Keratinocyte (primary cell): ENCODE measurements at regions not wholly inside any gene's neighbourhood (a gene's known extent, or its start where the extent isn't known, plus 50 kb on each side); places are given as distances from the start of the nearest gene placed in this dataset.

ENCODE experiments used
- DNase-seq: peaks from one replicate; pipeline ENCODE4 v3.0.0-alpha.2; 2011; ENCODE audit warnings: low read depth, missing footprints, low spot score
- FAIRE-seq: peaks from 2 replicates; lab custom pipeline; 2011; peaks lifted over from hg19 to GRCh38; lab: Jason Lieb, UNC
- H2AFZ ChIP-seq: 2 replicates; pipeline ENCODE4 v1.6.0; 2012; ENCODE audit warnings: low read length, control low read depth, inconsistent platforms; ENCODE audit not compliant: control insufficient read depth
- H3K27ac ChIP-seq: 2 replicates; pipeline ENCODE4 v1.5.1; 2011; ENCODE audit warnings: low read length; ENCODE audit not compliant: control insufficient read depth, insufficient read depth
- H3K27me3 ChIP-seq: 3 replicates; pipeline ENCODE4 v1.6.0; 2011; ENCODE audit warnings: low read length; ENCODE audit not compliant: control insufficient read depth, insufficient read depth; ENCODE audit errors: extremely low read depth
- H3K36me3 ChIP-seq, 2 experiments: 2 replicates in 1 of 2; 3 replicates in 1 of 2; pipeline ENCODE4 v1.5.1; 2011; ENCODE audit warnings: low read length in 2 of 2, mild to moderate bottlenecking in 1 of 2; ENCODE audit not compliant: control insufficient read depth in 2 of 2, insufficient read depth in 2 of 2; ENCODE audit errors: extremely low read depth in 1 of 2
- H3K4me1 ChIP-seq: 3 replicates; pipeline ENCODE4 v1.5.1; 2011; ENCODE audit warnings: low read length; ENCODE audit not compliant: control insufficient read depth, insufficient read depth; ENCODE audit errors: extremely low read depth
- H3K4me2 ChIP-seq: 3 replicates; pipeline ENCODE4 v1.6.0; 2011; ENCODE audit warnings: low read depth, low read length; ENCODE audit not compliant: control insufficient read depth, insufficient read depth; ENCODE audit errors: extremely low read depth
- H3K4me3 ChIP-seq, 3 experiments: fragments of 200-600 bp in 1 of 3; sonication (generic) in 1 of 3; 2 replicates in 2 of 3; 3 replicates in 1 of 3; pipeline ENCODE4 v1.5.1; 2011 to 2016; ENCODE audit warnings: low read length in 3 of 3, mild to moderate bottlenecking in 3 of 3, control low read depth in 2 of 3, inconsistent platforms in 1 of 3, low read depth in 1 of 3, mixed read lengths in 1 of 3, mixed run types in 1 of 3, moderate library complexity in 1 of 3; ENCODE audit not compliant: control insufficient read depth in 2 of 3, insufficient read depth in 2 of 3; ENCODE audit errors: extremely low read depth in 1 of 3
- H3K79me2 ChIP-seq: 2 replicates; pipeline ENCODE4 v1.6.0; 2012; ENCODE audit warnings: low read length; ENCODE audit not compliant: control insufficient read depth, insufficient read depth
- H3K9ac ChIP-seq: 3 replicates; pipeline ENCODE4 v1.6.0; 2011; ENCODE audit warnings: low read length; ENCODE audit not compliant: control insufficient read depth, insufficient read depth; ENCODE audit errors: extremely low read depth
- H3K9me1 ChIP-seq: 3 replicates; pipeline ENCODE4 v1.6.0; 2011; ENCODE audit warnings: low read length; ENCODE audit not compliant: control insufficient read depth, insufficient read depth; ENCODE audit errors: extremely low read depth
- H3K9me3 ChIP-seq: 2 replicates; pipeline ENCODE4 v1.5.1; 2012; ENCODE audit warnings: low read depth, low read length; ENCODE audit not compliant: control insufficient read depth
- H4K20me1 ChIP-seq: 3 replicates; pipeline ENCODE4 v1.6.0; 2011; ENCODE audit warnings: low read length; ENCODE audit not compliant: control insufficient read depth, insufficient read depth; ENCODE audit errors: extremely low read depth
- EZH2 ChIP-seq: IDR thresholded peaks from one replicate; pipeline ENCODE4 v1.6.1; 2012; ENCODE audit warnings: inconsistent platforms, mild to moderate bottlenecking, low read length, moderate library complexity
- dilution Hi-C: fragments of 300-500 bp; cut with MboI; formaldehyde crosslinking; loops from one replicate; pipeline ENCODE4 v1.7.0; 2020; ENCODE audit warnings: low sequenced_read_pairs; ENCODE audit not compliant: extremely low pct_ligation_motif_present
- TF ChIP-seq, protein P1 (sequence below), 3 experiments: IDR thresholded peaks in 1 of 3; conservative IDR thresholded peaks in 1 of 3; optimal IDR thresholded peaks in 1 of 3; 2 replicates in 2 of 3; 3 replicates in 1 of 3; pipeline versions ENCODE3 to v1.5.1; 2011; ENCODE audit warnings: low read length in 3 of 3, mild to moderate bottlenecking in 3 of 3, moderate library complexity in 2 of 3, control low read depth in 1 of 3, inconsistent platforms in 1 of 3; ENCODE audit not compliant: insufficient read depth in 2 of 3; ENCODE audit errors: extremely low read depth in 1 of 3

DNA sequence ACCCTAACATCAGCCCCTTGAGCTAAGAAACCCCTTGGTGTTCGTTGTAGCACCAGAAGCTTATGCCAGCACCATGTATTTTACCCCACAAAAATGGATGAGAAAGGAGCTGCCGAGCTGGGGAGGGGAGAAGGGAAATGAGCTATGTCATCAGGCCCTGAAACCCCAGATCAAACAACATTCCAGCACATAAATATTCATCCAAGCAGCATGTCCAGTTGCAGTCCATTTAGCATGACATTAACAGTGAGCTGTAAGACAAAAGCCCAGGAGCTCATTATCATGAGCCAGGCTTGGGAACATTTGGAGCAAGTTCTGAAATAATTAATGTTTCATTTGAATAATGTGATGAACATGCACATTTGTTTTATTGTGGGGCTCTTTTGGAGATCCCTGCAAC is 630.1 kb upstream of the TMEM132C start:
- dilution Hi-C loops: no loop called here
- H3K9me1 ChIP-seq: no peaks in the 10 kb centered on the region
- H3K4me1 ChIP-seq: no peaks in the 10 kb centered on the region
- H3K27me3 ChIP-seq: no peaks in the 10 kb centered on the region
- no peak overlapping the region for H3K9ac ChIP-seq
- no peaks in the 10 kb centered on the region for H3K36me3 ChIP-seq
- H4K20me1 ChIP-seq: no peaks in the 10 kb centered on the region
- H3K4me3 ChIP-seq: no peak overlapping the region
- TF ChIP-seq EZH2: no peak
- TF ChIP-seq, protein P1, sequence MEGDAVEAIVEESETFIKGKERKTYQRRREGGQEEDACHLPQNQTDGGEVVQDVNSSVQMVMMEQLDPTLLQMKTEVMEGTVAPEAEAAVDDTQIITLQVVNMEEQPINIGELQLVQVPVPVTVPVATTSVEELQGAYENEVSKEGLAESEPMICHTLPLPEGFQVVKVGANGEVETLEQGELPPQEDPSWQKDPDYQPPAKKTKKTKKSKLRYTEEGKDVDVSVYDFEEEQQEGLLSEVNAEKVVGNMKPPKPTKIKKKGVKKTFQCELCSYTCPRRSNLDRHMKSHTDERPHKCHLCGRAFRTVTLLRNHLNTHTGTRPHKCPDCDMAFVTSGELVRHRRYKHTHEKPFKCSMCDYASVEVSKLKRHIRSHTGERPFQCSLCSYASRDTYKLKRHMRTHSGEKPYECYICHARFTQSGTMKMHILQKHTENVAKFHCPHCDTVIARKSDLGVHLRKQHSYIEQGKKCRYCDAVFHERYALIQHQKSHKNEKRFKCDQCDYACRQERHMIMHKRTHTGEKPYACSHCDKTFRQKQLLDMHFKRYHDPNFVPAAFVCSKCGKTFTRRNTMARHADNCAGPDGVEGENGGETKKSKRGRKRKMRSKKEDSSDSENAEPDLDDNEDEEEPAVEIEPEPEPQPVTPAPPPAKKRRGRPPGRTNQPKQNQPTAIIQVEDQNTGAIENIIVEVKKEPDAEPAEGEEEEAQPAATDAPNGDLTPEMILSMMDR (optimal IDR thresholded peaks at IDR 0.05 in 1 of 3, IDR thresholded peaks at IDR 0.05 in 1 of 3, conservative IDR thresholded peaks at IDR 0.05 in 1 of 3; ENCODE audit: extremely low read depth in 1 of 3, insufficient read depth in 2 of 3, low read length in 3 of 3): no peak
- H3K9me3 ChIP-seq: no peaks in the 10 kb centered on the region
- no peaks in the 10 kb centered on the region for H3K79me2 ChIP-seq
- no peak overlapping the region for H2AFZ ChIP-seq
- no peak overlapping the region for H3K27ac ChIP-seq
- no peak overlapping the region for H3K4me2 ChIP-seq
- no peak for FAIRE-seq
- DNase-seq: no peak

DNA sequence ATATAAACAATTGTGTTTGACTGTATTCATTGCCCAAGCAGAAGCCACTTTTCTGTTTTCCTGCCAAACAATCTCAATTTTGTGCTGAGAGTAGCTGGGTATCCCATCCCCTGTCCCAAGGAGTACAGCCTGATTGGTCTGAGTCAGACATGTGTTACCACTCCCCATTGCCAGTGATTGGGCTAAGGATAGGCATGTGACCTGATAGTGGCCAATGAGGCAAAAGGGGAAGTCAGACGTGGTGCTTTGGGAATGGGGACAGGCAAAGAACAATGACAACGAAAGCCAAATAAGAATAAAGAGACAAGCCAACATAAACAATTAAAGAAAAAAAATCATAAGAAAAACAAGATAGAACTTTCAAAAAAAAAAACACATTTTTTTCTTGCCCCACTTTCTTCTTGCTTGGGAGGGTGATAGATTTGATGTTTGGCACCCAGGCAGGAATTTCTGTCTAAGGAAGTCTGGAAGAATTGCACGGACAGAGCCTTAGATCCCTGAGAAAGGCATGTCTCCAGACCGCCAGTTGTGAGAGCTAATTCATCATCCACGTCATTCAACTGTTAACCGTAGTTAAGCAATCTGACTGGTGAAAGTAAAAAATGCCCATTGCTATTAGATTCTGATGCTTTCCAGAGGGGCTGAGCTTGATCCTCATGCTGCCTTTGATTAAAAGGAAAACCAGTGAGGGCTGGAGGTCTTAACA is 626.6 kb upstream of the TMEM132C start:
- Histone ChIP-seq H3K27me3 (no peaks in the 10 kb centered on the region), H3K9ac (no peak overlapping the region), H3K79me2 (no peaks in the 10 kb centered on the region), H3K4me3 (no peak overlapping the region), H3K27ac (no peak overlapping the region), H4K20me1 (no peaks in the 10 kb centered on the region), H3K36me3 (no peaks in the 10 kb centered on the region), H2AFZ (no peak overlapping the region), H3K9me3 (no peaks in the 10 kb centered on the region), H3K9me1 (no peaks in the 10 kb centered on the region), H3K4me2 (no peak overlapping the region), H3K4me1 (no peaks in the 10 kb centered on the region)
- TF ChIP-seq, protein P1 (optimal IDR thresholded peaks at IDR 0.05 in 1 of 3, IDR thresholded peaks at IDR 0.05 in 1 of 3, conservative IDR thresholded peaks at IDR 0.05 in 1 of 3; ENCODE audit: extremely low read depth in 1 of 3, insufficient read depth in 2 of 3, low read length in 3 of 3): no peak
- no peak for TF ChIP-seq EZH2
- FAIRE-seq (no peak), DNase-seq (no peak)
- dilution Hi-C loops: no loop called here
